Stimulated activated memory B cell treated with anti-CD40 and anti-IgM and Interleukin-4, amounts not matched to agents 10 μg/mL and 1 μg/mL and 100 μg/mL, for 72 hours (primary cell): ENCODE measurements at regions not wholly inside any gene's neighbourhood (a gene's known extent, or its start where the extent isn't known, plus 50 kb on each side); places are given as distances from the start of the nearest gene placed in this dataset.
A peak's percentile ranks its signal among the peaks of the same experiment; 100 is the strongest.

ENCODE experiments used
- ATAC-seq: fragments of 150-1000 bp; cut with Tn5 transposase; 2 replicates; pipeline ENCODE4 v1.10.0; 2021
- H3K27ac Mint-ChIP-seq: one replicate; pipeline ENCODE4 v1.8.0; 2022; ENCODE audit warnings: mild to moderate bottlenecking, mixed read lengths
- H3K27me3 Mint-ChIP-seq: one replicate; pipeline ENCODE4 v1.8.0; 2022; ENCODE audit warnings: mixed read lengths
- H3K36me3 Mint-ChIP-seq: one replicate; pipeline ENCODE4 v1.8.0; 2022; ENCODE audit warnings: mixed read lengths
- H3K4me1 Mint-ChIP-seq: one replicate; pipeline ENCODE4 v1.8.0; 2022; ENCODE audit warnings: mixed read lengths
- H3K4me3 Mint-ChIP-seq: one replicate; pipeline ENCODE4 v1.8.0; 2022; ENCODE audit warnings: mild to moderate bottlenecking, moderate library complexity, mixed read lengths
- H3K9me3 Mint-ChIP-seq: one replicate; pipeline ENCODE4 v1.8.0; 2022; ENCODE audit warnings: mixed read lengths

DNA sequence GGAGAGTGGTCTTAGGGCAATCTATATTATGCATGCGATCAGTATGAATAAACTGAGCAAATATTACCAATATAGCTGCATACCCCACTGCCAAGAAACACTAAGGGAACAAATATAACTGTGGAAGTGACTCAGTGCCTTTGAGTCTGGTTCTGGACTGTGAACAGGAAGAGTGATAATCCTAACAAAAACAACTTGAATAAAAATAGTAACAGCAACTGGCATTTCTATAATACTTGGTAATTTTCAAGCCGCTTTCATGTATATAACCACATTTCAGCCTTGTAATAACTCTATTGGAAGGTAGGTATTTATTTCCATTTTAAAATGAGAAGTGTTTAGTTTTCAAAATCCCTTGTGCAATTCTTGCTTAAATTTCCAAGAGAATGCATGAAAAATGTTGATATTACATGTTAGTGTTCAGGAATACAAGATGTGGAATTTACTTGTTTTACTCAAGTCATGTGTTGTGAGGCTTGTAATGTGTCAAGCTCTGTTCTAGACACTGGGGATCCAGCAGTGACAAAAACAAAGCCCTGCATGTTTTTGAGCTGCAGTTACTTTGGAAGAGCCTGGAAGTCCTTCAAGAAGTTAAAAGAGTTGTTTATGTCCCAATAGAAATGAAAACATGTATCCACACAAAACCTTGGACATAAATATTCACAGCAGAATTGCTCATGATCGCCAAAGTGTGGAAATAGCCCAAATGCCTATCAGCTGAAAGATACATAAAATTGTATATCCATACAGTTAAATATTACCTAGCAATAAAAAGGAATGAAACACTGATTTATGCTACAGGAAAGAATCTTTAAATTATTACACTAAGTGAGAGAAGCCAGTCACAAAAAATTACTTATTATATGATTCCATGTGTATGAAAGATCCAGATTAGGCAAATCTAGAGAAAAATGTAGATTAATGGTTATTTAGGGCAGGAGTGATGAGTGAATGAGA is 338.1 kb upstream of the TMEM132C start:
- Mint-ChIP-seq H3K27ac (no peak overlapping the region), H3K36me3 (no peaks in the 10 kb centered on the region), H3K27me3 (no peaks in the 10 kb centered on the region), H3K4me3 (no peak overlapping the region), H3K4me1 (no peaks in the 10 kb centered on the region), H3K9me3 (peaks cover 5% of the 10 kb centered on the region)
- no peak for ATAC-seq

DNA sequence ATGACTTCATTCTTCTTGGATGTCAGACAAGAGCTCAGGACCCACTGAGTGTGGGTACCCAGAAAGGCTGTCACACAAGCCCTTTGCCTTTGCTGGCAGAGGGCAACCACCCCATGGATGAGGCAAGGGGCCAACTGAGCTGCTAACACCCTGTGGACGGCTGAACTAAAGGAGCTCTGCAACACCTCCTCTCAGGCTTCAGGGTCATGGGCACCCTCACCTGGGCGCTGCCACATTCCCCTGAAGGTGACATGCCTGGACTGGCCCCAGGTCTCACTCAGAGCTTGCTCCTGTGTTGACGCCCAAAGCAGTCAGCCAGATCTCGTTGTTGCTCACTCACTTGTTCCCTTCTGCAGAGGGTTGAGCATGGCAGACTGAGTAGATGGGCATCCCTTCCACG is 336.8 kb upstream of the TMEM132C start:
- no peak overlapping the region for H3K4me3 Mint-ChIP-seq
- peak; percentile 27 for ATAC-seq
- peaks cover 4% of the 10 kb centered on the region for H3K9me3 Mint-ChIP-seq
- no peak overlapping the region for H3K27ac Mint-ChIP-seq
- no peaks in the 10 kb centered on the region for H3K27me3 Mint-ChIP-seq
- H3K36me3 Mint-ChIP-seq = no peaks in the 10 kb centered on the region
- no peaks in the 10 kb centered on the region for H3K4me1 Mint-ChIP-seq

DNA sequence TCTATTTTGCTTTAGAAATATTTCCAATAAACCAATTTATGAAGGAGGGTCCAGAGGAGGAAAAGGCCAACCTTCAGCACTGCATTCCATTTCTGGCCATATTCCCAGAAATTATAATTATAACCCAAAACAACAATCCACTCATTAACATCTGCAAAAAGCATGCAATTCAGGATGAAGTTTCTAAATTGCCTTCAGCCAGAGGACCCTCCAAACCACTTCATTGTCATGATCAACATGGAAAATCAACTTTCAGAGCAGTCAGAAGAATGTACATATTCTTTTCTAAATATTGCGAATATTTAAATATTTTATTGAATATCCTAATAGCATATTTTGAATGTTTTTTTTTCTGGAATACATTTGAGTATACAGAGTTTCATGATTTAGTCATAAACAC is 332.6 kb upstream of the TMEM132C start:
- Mint-ChIP-seq H3K4me1 (no peaks in the 10 kb centered on the region), H3K27ac (no peak overlapping the region), H3K4me3 (no peak overlapping the region), H3K36me3 (no peaks in the 10 kb centered on the region), H3K27me3 (no peaks in the 10 kb centered on the region), H3K9me3 (peaks cover 2% of the 10 kb centered on the region)
- ATAC-seq = no peak

DNA sequence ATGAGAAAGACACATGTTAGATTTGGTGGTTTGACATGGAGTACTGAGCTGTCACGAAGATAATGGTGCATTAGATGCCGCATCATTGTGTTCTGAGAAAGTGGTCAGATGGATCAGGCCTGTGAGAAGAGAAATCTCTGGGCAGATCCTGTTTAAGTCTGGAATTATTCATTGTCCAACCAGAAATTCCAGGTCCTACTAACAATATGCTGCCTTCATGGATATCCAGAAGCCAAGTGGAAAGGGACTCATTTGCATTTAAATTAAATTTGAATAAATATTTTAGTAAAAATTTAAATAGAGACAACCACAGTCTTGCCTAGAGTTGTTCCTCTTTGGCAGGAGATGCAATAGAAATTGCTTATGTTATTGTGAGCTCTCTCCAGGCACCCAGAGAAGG is 330.5 kb upstream of the TMEM132C start:
- no peaks in the 10 kb centered on the region for H3K4me1 Mint-ChIP-seq
- no peak for ATAC-seq
- H3K4me3 Mint-ChIP-seq = no peak overlapping the region
- H3K27ac Mint-ChIP-seq = no peak overlapping the region
- no peaks in the 10 kb centered on the region for H3K36me3 Mint-ChIP-seq
- peaks cover 2% of the 10 kb centered on the region for H3K9me3 Mint-ChIP-seq
- no peaks in the 10 kb centered on the region for H3K27me3 Mint-ChIP-seq

DNA sequence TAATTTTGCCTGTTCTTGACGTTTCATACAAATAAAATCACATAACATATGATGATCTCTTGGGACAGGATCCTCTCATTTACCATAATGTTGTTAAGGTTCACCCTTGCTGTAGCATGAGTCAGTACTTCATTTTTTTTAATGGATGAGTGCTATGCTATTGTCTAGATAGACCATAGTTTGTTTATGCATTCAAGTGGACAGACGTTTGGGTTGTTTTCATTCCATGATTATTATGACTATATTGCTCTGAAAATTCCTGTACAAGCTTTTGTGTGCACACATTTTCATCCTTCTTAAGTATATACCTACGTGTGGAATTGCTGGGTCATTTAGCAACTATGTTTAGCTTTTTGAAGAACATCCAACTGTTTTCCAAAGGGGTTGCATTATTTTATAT is 325.6 kb upstream of the TMEM132C start:
- Mint-ChIP-seq H3K4me1 (no peaks in the 10 kb centered on the region), H3K27ac (no peak overlapping the region), H3K36me3 (no peaks in the 10 kb centered on the region), H3K27me3 (no peaks in the 10 kb centered on the region), H3K9me3 (peaks cover 15% of the 10 kb centered on the region), H3K4me3 (no peak overlapping the region)
- no peak for ATAC-seq

DNA sequence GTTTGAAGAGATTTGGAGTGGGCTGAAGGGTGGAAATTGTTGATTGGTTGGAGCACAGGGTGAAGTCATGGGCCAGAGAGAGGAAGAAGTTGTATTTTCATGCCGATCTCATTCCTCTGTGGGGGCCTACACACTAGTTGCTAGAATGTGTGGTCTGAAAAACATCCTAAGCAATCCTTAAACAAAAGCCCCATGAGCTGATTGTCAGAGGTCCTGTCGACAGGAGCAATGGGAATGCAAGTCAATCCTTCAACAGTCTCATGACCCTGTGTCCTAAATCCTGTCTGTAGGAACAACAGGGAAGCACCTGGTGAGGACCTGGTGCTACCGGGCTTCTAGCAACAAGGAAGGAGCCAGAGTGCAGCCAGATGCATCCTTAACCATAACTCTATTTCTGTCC is 324.0 kb upstream of the TMEM132C start:
- H3K36me3 Mint-ChIP-seq = no peaks in the 10 kb centered on the region
- no peak overlapping the region for H3K27ac Mint-ChIP-seq
- ATAC-seq = no peak
- H3K9me3 Mint-ChIP-seq = peaks cover 15% of the 10 kb centered on the region
- H3K4me1 Mint-ChIP-seq = no peaks in the 10 kb centered on the region
- H3K27me3 Mint-ChIP-seq = no peaks in the 10 kb centered on the region
- H3K4me3 Mint-ChIP-seq = no peak overlapping the region

DNA sequence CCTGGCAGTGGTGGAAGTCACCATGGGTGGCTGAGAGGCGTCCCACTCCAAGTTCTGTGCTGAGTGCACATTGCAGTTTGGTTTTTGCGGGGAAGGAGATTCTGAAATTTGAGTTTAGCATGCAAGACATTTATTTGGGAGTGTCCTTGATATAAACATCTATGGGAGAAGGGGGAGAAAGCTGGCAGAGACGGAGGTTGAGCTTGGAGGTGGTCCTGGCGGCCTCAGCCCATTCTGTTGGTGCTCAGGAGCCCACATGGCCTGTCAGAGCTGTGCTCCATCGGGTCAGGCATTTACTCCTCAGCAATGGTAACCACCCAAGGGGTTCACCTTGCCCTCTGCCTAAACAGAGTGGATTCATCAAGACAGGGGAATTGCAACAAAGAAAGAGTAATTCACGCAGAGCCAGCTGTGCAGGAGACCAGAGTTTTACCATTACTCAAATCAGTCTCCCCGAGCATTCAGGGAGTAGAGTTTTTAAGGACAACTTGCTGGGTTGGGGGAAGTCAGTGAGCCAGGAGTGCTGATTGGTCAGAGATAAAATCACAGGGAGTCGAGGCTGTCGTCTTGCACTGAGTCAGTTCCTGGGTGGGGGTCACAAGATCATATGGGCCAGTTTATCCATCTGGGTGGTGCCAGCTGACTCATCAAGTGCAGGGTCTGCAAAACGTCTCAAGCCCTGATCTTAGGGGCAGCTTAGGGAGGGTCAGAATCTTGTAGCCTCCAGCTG is 323.3 kb upstream of the TMEM132C start:
- Mint-ChIP-seq H3K9me3 (peaks cover 15% of the 10 kb centered on the region), H3K27ac (no peak overlapping the region), H3K4me1 (no peaks in the 10 kb centered on the region), H3K4me3 (no peak overlapping the region), H3K36me3 (no peaks in the 10 kb centered on the region), H3K27me3 (no peaks in the 10 kb centered on the region)
- ATAC-seq = no peak

DNA sequence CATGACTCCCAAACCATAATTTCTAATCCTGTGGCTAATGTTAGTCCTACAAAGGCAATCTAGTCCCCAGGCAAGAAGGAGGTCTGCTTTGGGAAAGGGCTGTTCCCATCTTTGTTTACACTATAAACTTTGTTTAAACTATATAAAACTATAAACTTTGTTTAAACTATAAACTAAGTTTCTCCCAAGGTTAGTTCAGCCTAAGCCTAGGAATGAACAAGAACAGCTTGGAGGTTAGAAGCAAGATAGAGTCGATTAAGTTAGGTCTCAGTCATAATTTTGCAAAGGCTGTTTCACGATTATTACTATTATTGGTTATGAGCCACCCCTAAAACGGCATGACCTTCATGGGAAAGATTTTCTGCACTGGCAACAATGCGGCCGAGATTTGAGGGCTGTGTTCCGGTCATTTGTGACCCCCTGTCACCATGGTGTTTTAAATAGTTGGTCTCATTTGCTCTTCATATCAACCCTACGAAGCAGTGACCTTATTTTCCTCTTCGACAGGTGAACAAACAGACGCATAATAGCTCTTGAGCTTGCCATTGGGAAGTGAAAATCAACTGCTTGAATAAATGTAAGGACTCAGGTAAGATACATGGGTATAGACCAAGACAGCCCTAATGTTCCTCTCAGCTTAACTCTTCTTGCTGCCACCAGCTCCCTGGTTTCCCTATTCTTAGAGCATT is 322.6 kb upstream of the TMEM132C start:
- ATAC-seq = no peak
- peaks cover 15% of the 10 kb centered on the region for H3K9me3 Mint-ChIP-seq
- no peaks in the 10 kb centered on the region for H3K27me3 Mint-ChIP-seq
- no peak overlapping the region for H3K4me3 Mint-ChIP-seq
- H3K27ac Mint-ChIP-seq = no peak overlapping the region
- no peaks in the 10 kb centered on the region for H3K4me1 Mint-ChIP-seq
- no peaks in the 10 kb centered on the region for H3K36me3 Mint-ChIP-seq

DNA sequence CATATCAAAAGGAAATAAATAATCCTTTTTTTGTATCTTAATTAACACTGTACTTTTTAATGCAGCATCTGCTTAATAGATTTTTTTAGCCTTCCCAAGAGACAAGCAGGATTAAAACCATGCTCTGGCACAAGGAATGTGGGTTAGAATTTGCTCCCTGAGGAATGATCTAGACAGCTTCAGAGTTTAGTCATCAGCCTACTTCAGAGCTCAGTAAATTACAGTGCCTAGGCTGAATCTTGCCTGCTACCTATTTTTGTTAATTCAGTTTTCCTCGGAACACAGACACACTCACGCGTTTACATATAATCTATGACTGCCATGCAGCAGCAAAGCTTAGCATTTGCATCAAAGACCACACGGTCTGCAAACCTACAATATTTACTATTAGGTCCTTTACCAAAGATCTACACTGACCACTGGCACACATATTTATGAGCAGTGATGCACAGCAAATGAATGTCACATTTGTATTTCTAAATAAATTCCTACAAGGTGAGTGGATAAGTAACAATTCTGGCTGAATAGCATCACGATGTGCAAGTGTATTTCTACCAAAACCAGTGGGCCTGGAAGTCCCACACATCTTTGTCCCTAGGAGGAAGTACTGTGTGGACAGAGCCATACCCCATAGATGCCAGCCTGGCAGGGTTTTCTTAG is 309.8 kb upstream of the TMEM132C start:
- H3K4me3 Mint-ChIP-seq = no peak overlapping the region
- H3K36me3 Mint-ChIP-seq = no peaks in the 10 kb centered on the region
- ATAC-seq = no peak
- peaks cover 5% of the 10 kb centered on the region for H3K9me3 Mint-ChIP-seq
- H3K27me3 Mint-ChIP-seq = no peaks in the 10 kb centered on the region
- no peaks in the 10 kb centered on the region for H3K4me1 Mint-ChIP-seq
- H3K27ac Mint-ChIP-seq = no peak overlapping the region

DNA sequence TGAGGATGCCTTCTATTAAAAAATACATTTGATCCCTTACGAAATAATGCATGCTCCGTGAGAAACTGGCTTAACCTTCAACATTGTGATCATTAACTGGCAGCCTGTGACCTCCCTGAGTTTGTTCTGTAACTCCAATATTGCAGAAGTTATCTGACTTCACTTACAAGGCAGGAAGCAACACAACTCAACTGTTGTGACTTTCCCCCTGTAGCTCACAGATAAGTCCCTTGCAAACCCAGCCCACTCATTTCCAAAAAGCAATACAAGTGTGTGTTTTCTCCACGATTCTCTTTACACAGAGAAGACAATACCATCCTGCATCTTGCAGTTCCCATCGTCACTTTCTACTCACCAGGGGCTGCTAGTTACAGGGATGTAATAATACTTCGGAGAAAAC is 304.7 kb upstream of the TMEM132C start:
- Mint-ChIP-seq H3K4me3 (no peak overlapping the region), H3K36me3 (no peaks in the 10 kb centered on the region), H3K4me1 (no peaks in the 10 kb centered on the region), H3K9me3 (peaks cover 8% of the 10 kb centered on the region), H3K27me3 (no peaks in the 10 kb centered on the region), H3K27ac (no peak overlapping the region)
- ATAC-seq = no peak

DNA sequence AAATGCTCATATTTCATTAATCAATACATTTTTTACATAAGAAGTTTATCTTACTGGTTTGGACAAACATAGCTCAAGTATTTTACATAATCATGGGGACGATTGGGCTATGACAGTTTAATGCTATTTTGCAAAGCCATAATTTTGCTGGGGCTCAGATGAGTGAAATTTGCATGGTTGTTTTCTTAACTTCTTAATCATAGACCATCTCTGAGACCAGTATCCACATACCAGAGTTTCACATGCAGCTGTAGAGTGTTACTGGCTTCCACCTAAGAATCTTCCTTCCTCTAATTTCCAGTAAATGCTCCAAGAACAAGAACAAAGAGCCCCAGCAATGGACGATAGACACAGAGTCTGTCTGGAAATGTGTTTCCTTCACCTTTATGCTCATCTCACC is 303.0 kb upstream of the TMEM132C start:
- Mint-ChIP-seq H3K27me3 (no peaks in the 10 kb centered on the region), H3K9me3 (peaks cover 19% of the 10 kb centered on the region), H3K27ac (no peak overlapping the region), H3K36me3 (no peaks in the 10 kb centered on the region), H3K4me3 (no peak overlapping the region), H3K4me1 (no peaks in the 10 kb centered on the region)
- ATAC-seq = no peak

DNA sequence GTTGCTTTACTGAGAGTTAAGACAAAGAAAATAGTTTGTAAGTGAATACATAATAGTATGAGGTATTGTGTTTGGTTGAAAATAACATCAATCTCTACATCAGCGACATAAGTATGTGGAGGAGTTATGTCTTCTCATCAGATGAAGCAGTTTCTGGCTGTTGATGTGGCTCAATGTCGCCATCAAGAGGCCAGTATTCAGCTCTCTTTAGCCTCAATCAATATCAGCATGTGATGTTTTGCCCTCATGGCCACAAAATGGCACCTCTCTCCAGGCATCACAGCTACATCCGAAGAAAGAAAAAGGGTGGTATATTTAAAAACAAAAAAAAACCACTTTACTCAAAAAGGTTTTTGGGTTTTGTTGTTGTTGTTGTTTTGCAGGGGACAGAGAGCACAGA is 302.3 kb upstream of the TMEM132C start:
- Mint-ChIP-seq H3K4me3 (no peak overlapping the region), H3K36me3 (no peaks in the 10 kb centered on the region), H3K4me1 (no peaks in the 10 kb centered on the region), H3K27me3 (no peaks in the 10 kb centered on the region), H3K27ac (no peak overlapping the region), H3K9me3 (peaks cover 23% of the 10 kb centered on the region)
- no peak for ATAC-seq

DNA sequence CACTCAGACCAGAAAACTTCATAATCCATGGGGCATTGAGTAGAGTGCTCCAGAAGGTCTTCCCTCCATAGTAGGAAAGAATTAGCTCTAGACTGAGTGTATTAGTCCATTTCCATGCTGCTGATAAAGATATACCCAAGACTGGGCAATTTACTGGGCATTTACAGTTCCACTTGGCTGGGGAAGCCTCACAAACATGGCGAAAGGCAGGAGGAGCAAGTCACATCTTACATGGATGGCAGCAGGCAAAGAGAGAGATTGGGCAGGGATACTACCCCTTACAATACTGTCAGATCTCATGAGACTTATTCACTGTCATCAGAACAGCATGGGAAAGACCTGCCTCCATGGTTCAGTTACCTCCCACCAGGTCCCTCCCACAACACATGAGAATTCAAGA is 300.6 kb upstream of the TMEM132C start:
- Mint-ChIP-seq H3K9me3 (peaks cover 20% of the 10 kb centered on the region), H3K36me3 (no peaks in the 10 kb centered on the region), H3K27me3 (no peaks in the 10 kb centered on the region), H3K4me3 (no peak overlapping the region), H3K4me1 (no peaks in the 10 kb centered on the region), H3K27ac (no peak overlapping the region)
- no peak for ATAC-seq

DNA sequence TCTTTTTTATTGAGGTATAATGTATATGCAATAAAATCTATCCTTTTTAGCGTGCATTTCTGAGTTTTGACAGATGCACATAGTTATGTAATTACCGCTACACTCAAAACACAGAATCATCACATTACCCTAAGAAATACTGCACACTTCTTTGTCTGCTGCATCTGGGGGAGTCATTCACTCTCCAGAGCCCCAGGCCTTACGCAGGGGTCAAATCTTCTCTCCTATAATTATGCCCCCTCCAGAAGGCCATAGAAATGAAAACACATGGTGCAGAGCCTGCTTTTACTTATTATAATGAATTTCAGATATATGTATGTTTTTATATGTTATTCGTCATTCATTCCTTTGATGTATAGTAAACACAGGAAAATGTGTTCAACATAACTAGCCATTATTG is 296.5 kb upstream of the TMEM132C start:
- ATAC-seq = no peak
- Mint-ChIP-seq H3K4me1 (no peaks in the 10 kb centered on the region), H3K27me3 (no peaks in the 10 kb centered on the region), H3K36me3 (no peaks in the 10 kb centered on the region), H3K9me3 (peaks cover 26% of the 10 kb centered on the region), H3K27ac (no peak overlapping the region), H3K4me3 (no peak overlapping the region)

DNA sequence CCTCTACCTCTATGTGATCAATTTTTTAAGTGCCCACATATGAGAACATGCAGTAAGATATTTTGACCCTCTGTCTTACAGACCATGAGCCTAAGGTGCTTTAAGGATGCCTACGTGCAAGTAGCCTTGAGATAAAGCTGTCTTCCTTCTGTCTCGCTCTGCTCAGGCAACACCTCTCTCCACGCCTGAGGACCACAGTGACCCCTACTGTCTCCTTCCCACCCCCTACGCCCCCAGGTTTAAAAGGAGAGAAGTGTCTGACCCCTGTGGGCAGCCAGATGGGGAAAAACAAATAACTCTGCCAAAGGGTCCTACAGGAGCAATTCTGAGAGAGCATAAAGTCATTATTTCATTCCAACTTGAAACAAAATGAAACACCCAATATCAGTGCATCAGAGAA is 286.4 kb upstream of the TMEM132C start:
- H3K4me1 Mint-ChIP-seq = no peaks in the 10 kb centered on the region
- H3K36me3 Mint-ChIP-seq = no peaks in the 10 kb centered on the region
- no peak overlapping the region for H3K4me3 Mint-ChIP-seq
- no peaks in the 10 kb centered on the region for H3K27me3 Mint-ChIP-seq
- H3K27ac Mint-ChIP-seq = no peak overlapping the region
- H3K9me3 Mint-ChIP-seq = peaks cover 5% of the 10 kb centered on the region
- no peak for ATAC-seq
